ENCODE measurements at regions not wholly inside any gene's neighbourhood (a gene's known extent, or its start where the extent isn't known, plus 50 kb on each side); places are given as distances from the start of the nearest gene placed in this dataset.

DNA sequence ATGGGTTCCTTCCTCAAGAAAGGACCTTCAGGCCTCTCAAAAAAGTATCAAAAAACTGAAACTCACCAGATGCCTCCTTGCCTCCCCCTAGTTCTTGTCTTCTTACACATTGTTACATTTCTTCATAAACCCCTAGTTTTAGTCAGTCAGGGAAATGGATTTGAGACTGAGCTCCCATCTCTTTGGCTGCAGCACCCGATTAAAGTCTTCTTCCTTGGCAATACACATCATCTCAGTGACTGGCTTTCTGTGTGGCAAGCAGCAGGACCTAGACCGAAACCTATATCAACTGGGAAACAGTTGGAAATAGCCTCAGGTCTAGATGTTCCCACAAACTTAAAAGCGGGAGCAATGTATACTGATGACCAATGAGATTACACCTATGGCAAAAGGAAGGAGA, 512.2 kb upstream of the PKDCC start:
- H3K27ac Mint-ChIP-seq: no peak overlapping the region
- H3K9me3 Mint-ChIP-seq: peaks cover 7% of the 10 kb centered on the region
- H3K4me3 Mint-ChIP-seq: no peak overlapping the region
- H3K4me1 Mint-ChIP-seq: no peaks in the 10 kb centered on the region
- H3K36me3 Mint-ChIP-seq (ENCODE audit: low read depth): no peaks in the 10 kb centered on the region
- no peak for DNase-seq
- H3K27me3 Mint-ChIP-seq: no peaks in the 10 kb centered on the region
- ChIA-PET CTCF (no interaction called here), POLR2A (no interaction called here)

DNA sequence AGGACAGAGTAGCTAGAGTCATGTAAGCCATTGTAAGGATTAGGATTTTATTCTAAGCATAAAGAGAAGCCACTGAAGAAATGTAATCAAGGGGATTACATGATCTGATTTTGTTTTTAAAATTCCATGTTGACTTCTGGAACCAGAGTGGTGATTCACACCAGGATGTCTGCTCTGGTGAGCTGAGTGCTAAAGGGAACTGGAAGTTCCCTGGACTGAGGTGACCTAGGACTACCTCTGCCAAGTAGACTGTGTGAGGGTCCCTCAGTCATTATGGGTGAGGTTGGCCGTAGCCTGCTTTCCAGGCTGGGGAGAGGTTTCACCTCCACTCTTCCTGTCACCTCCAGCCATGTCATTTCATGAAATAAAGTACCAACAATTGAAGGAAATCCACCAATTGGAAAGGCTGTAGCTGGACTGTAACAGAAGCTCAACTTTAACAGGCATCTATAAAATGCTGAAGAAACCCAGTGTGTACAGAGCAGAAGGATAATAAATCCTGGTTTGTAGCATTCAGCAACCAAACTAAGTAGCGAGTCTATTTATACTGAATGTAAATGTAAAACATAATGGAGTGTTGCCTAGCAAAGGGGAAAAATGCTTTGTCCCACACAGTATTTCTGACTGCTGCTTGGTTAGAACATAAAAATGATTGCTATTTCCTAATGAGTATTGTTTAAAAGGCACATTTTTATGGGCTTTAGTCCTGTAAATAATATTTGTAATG, 507.4 kb upstream of the PKDCC start:
- H3K9me3 Mint-ChIP-seq: no peaks in the 10 kb centered on the region
- no peaks in the 10 kb centered on the region for H3K4me1 Mint-ChIP-seq
- no peak overlapping the region for H3K27ac Mint-ChIP-seq
- H3K4me3 Mint-ChIP-seq: no peak overlapping the region
- DNase-seq: no peak
- ChIA-PET CTCF (no interaction called here), POLR2A (no interaction called here)
- H3K27me3 Mint-ChIP-seq: no peaks in the 10 kb centered on the region
- H3K36me3 Mint-ChIP-seq (ENCODE audit: low read depth): no peaks in the 10 kb centered on the region

DNA sequence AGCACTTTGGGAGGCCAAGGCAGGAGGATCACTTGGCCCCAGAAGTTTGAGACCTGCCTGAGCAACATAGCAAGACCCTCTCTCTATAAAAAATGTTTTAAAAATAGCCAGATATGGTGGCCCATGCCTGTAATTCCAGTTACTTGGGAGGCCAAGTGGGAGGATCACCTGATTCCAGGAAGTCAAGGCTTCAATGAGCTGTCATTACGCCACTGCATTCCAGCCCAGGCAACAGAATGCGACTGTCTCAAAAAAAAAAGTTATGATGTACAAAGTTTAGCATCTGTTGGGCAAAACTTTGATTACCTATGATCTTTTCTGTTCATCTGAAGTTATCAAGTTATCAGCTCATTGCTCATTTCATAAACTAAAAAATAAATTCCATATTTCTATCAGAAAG, 504.1 kb upstream of the PKDCC start:
- Mint-ChIP-seq H3K27me3 (no peaks in the 10 kb centered on the region), H3K36me3 (ENCODE audit: low read depth) (no peaks in the 10 kb centered on the region), H3K4me1 (no peaks in the 10 kb centered on the region), H3K27ac (no peak overlapping the region), H3K9me3 (no peaks in the 10 kb centered on the region), H3K4me3 (no peak overlapping the region)
- DNase-seq: no peak
- CTCF ChIA-PET: no interaction called here
- POLR2A ChIA-PET: no interaction called here

DNA sequence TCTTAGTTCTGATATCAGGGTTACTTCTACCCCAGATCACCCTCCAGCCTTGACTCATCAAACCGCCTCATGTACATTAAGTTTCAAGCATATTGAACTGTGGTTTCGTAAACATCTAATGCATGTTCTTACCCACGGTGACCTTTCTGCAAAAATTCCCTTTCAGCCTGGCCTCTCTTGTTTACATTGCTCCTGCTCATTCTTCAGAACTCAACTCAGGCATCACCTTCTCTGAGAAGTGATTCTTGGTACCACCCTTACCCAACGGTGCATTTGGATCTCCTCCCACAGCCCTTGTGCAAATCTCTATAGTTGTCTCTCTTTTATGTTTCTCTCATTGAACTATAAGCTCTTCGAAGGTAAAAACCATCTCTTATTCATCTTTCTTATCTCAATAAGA, 503.1 kb upstream of the PKDCC start:
- H3K9me3 Mint-ChIP-seq: no peaks in the 10 kb centered on the region
- H3K27ac Mint-ChIP-seq: no peak overlapping the region
- H3K4me1 Mint-ChIP-seq: no peaks in the 10 kb centered on the region
- ChIA-PET CTCF (no interaction called here), POLR2A (no interaction called here)
- H3K4me3 Mint-ChIP-seq: no peak overlapping the region
- no peaks in the 10 kb centered on the region for H3K36me3 Mint-ChIP-seq (ENCODE audit: low read depth)
- DNase-seq: no peak
- H3K27me3 Mint-ChIP-seq: no peaks in the 10 kb centered on the region

DNA sequence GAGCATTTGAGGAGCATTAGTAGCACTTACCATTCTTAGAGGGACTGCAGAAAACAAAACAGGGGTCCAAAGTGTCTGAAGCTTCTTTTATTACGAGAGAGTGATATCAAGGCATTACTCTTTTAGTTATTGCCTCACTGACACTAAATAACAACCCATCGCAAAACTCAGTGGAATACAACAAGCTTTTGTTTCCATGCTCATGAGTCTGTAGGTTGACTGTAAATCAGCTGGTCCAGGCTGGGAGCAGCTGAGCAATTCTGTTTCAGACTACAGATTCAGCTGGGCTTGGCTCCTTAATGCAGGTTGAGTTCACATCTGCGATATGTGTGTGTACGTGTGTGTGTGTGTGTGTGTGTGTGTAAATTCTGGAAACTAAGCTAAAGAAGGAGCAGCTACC, 501.8 kb upstream of the PKDCC start:
- H3K27ac Mint-ChIP-seq: no peak overlapping the region
- CTCF ChIA-PET: interaction anchor here (1.0 kb wide), 1 partner anchor 10 kb away, joined by 3 read pairs; no protein-coding TSS in a partner anchor
- no peaks in the 10 kb centered on the region for H3K36me3 Mint-ChIP-seq (ENCODE audit: low read depth)

DNA sequence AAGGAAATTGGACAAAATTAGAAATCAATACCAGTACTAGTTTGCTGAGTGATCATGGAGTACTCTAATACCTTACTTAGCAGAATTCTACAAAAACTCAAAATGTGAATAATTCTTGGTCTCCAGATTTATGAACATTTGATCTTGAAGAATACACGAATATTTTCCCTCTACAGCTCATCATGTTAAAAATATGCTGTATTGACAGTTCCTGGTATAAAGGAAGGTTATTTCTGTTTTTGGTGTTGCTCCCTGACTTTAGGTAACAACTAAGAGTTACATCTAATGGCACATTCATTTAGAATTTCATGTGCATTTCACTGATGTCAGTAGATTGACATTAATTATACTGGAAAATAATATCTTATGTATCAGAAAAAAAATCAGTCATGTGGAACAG, 479.2 kb upstream of the PKDCC start:
- H3K4me3 Mint-ChIP-seq: no peak overlapping the region
- CTCF ChIA-PET: no interaction called here
- H3K27me3 Mint-ChIP-seq: peaks cover 3% of the 10 kb centered on the region
- no peak for DNase-seq
- no peak overlapping the region for H3K27ac Mint-ChIP-seq
- H3K9me3 Mint-ChIP-seq: no peaks in the 10 kb centered on the region
- no peaks in the 10 kb centered on the region for H3K4me1 Mint-ChIP-seq
- POLR2A ChIA-PET: no interaction called here
- no peaks in the 10 kb centered on the region for H3K36me3 Mint-ChIP-seq (ENCODE audit: low read depth)

More for the DNA sequence above, 501.8 kb upstream of the PKDCC start:
- Mint-ChIP-seq H3K9me3 (no peaks in the 10 kb centered on the region), H3K4me3 (no peak overlapping the region), H3K4me1 (no peaks in the 10 kb centered on the region), H3K27me3 (no peaks in the 10 kb centered on the region)
- DNase-seq: no peak
- POLR2A ChIA-PET: no interaction called here

DNA sequence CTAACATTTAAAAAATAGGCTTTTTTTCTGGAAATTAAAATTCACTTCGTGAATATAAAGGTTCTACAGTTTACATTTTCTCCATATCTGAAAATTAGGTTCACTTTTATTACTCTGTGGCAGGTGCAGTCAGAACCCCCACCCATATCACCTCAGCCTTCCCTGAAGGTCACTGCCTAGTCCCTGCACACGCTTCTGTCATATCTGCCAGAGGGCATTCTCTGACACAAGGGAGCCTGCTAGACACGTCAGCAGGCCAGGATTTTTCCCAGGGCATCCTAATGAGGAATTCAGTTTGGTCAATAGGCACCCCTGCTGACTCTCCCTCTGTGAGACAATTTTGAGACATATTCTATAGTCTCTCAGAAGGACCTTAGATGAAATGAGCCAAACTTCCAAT, 475.7 kb upstream of the PKDCC start:
- H3K4me3 Mint-ChIP-seq: no peak overlapping the region
- no peak overlapping the region for H3K27ac Mint-ChIP-seq
- H3K4me1 Mint-ChIP-seq: no peaks in the 10 kb centered on the region
- ChIA-PET CTCF (no interaction called here), POLR2A (no interaction called here)
- no peaks in the 10 kb centered on the region for H3K9me3 Mint-ChIP-seq
- H3K36me3 Mint-ChIP-seq (ENCODE audit: low read depth): no peaks in the 10 kb centered on the region
- H3K27me3 Mint-ChIP-seq: peaks cover 3% of the 10 kb centered on the region
- DNase-seq: no peak

DNA sequence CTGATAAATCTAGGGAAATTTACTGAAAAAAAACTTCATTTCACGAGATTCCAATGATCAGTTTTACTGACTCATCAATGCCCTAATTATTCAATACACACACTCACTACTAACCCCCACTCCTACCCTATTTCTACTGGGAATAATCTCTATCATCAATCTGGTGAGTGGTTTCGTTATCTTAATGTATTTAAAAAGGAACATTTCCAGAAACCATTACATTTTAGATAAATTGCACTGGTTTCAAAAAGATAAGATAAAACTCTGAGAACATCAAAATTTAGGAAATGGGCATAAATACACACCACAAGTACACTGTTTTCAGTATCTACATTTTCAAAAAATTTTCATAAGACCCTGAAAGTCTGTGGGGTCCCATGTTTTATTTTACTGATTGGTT, 471.4 kb upstream of the PKDCC start:
- ChIA-PET POLR2A (no interaction called here), CTCF (no interaction called here)
- DNase-seq: no peak
- no peaks in the 10 kb centered on the region for H3K9me3 Mint-ChIP-seq
- no peaks in the 10 kb centered on the region for H3K4me1 Mint-ChIP-seq
- no peaks in the 10 kb centered on the region for H3K27me3 Mint-ChIP-seq
- no peaks in the 10 kb centered on the region for H3K36me3 Mint-ChIP-seq (ENCODE audit: low read depth)
- no peak overlapping the region for H3K4me3 Mint-ChIP-seq
- no peak overlapping the region for H3K27ac Mint-ChIP-seq

DNA sequence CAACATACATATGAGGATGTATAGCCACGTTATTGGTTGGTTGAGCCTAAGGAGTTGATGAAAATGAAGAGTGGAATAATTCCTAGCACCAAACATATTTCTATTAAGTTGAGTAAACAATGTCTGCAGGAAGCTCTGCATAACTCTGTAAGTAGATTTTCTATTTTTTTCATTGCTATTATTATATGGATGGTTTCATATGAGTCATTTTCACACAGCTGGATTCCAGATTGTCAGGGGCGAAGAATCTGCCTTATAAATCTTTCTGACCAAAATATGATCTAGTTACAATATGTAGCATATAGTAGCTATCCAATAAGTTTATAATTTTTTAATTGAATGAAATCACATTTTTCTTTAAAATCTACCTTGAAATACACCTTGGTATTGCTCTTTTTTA, 468.0 kb upstream of the PKDCC start:
- Mint-ChIP-seq H3K27ac (no peak overlapping the region), H3K9me3 (peaks cover 15% of the 10 kb centered on the region), H3K27me3 (no peaks in the 10 kb centered on the region), H3K4me1 (no peaks in the 10 kb centered on the region), H3K36me3 (ENCODE audit: low read depth) (no peaks in the 10 kb centered on the region), H3K4me3 (no peak overlapping the region)
- DNase-seq: no peak
- ChIA-PET CTCF (interaction anchor here (1.1 kb wide), 1 partner anchor 17 kb away, joined by 3 read pairs; no protein-coding TSS in a partner anchor), POLR2A (no interaction called here)

DNA sequence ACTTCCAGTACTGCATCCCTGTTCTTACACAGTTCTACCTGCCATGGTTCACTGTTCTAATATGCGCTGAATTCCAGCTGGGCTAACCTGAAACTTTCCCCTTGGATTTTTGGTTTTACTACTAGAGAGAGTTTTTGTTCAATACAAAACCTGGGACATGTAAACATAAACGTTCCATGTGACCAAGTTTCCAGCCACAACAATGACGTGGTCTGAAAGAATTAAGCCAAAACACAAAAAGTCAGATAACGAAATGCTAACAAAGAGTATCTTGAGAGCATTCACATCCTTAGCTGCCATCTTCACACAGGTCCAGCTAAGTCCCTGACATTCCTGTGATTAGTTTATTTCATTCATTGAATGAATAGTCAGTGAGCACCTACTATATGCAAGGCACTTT, 467.0 kb upstream of the PKDCC start:
- DNase-seq: no peak
- Mint-ChIP-seq H3K9me3 (peaks cover 16% of the 10 kb centered on the region), H3K27me3 (no peaks in the 10 kb centered on the region), H3K27ac (no peak overlapping the region), H3K36me3 (ENCODE audit: low read depth) (no peaks in the 10 kb centered on the region), H3K4me1 (no peaks in the 10 kb centered on the region), H3K4me3 (no peak overlapping the region)
- CTCF ChIA-PET: no interaction called here
- POLR2A ChIA-PET: no interaction called here

DNA sequence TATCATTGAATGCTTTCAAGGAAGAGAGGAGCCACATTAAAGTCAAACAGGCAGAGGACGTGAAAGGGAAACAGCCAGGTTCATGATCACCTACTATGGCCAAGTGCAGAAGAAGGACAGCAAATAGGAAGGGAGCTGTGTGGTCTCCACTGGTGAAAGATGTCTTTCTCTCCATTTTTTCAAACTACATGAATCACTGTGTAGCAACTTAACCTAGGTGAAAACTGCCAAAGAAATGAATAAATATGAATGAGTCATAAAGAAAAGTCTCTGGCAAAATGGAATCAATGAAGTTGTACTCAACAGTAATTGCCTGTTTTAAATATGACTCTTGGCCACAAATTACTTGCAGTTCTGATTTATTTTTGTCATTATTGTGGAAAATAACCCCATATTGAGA, 452.6 kb upstream of the PKDCC start:
- Mint-ChIP-seq H3K27me3 (no peaks in the 10 kb centered on the region), H3K36me3 (ENCODE audit: low read depth) (no peaks in the 10 kb centered on the region), H3K4me1 (no peaks in the 10 kb centered on the region), H3K4me3 (no peak overlapping the region), H3K27ac (no peak overlapping the region), H3K9me3 (no peaks in the 10 kb centered on the region)
- DNase-seq: no peak
- CTCF ChIA-PET: no interaction called here
- POLR2A ChIA-PET: no interaction called here

DNA sequence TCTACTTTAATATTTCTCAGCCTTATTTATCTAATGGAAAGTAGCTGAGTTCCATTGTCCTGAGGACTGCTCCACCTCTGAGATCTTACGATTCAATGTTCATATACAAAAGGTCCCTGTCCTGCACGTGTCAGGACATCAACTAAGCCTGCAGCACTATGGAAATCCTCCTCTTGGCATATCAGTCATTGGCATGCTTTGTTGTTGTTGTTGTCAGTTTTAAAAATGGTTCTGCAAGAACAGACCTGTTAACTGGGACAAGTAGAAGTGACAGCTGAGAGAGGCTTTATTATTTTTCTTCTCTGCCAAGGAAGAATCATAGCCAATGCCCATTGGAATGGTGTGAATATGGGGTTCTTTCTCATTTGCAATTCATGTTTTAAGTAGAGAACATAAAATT, 450.1 kb upstream of the PKDCC start:
- H3K9me3 Mint-ChIP-seq: no peaks in the 10 kb centered on the region
- ChIA-PET CTCF (no interaction called here), POLR2A (no interaction called here)
- H3K36me3 Mint-ChIP-seq (ENCODE audit: low read depth): no peaks in the 10 kb centered on the region
- no peaks in the 10 kb centered on the region for H3K27me3 Mint-ChIP-seq
- H3K4me1 Mint-ChIP-seq: no peaks in the 10 kb centered on the region
- no peak for DNase-seq
- no peak overlapping the region for H3K27ac Mint-ChIP-seq
- no peak overlapping the region for H3K4me3 Mint-ChIP-seq

DNA sequence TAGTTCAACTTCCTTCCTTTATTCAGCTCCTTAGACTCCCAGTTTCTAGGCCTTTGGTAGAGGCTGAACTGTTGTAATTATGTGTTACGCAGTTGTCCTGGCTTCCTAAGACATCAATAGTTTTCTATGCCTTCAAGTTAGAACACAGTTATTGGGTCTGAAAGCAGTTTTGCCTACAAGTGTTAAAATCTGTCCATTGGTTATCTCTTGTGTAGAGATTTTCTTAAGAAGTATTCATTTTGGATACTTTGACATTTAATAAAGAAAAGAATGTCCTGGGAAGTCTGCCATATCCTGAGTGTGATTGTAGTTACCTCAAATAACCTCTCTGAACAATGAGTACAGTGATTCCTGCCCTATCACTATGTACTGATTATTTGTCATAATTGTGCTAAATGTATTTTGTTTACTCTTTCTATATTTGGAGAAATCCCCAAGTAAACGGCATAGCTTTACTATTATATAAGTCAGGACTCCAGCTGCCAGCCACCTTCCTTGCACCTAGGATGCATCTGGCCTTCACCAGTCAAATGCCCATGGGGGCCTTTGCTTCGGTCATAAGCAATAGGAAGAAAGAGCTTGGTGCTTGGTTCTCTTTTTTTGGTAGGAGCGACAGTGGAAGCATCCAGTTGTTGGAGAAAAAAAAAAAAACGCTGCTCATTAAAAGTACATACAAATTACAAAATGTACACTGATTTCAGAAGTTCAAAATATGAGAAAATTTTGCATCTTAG, 449.5 kb upstream of the PKDCC start:
- no peaks in the 10 kb centered on the region for H3K27me3 Mint-ChIP-seq
- no peaks in the 10 kb centered on the region for H3K36me3 Mint-ChIP-seq (ENCODE audit: low read depth)
- CTCF ChIA-PET: no interaction called here
- DNase-seq: no peak
- POLR2A ChIA-PET: no interaction called here
- no peaks in the 10 kb centered on the region for H3K4me1 Mint-ChIP-seq
- no peak overlapping the region for H3K4me3 Mint-ChIP-seq
- no peak overlapping the region for H3K27ac Mint-ChIP-seq
- no peaks in the 10 kb centered on the region for H3K9me3 Mint-ChIP-seq

DNA sequence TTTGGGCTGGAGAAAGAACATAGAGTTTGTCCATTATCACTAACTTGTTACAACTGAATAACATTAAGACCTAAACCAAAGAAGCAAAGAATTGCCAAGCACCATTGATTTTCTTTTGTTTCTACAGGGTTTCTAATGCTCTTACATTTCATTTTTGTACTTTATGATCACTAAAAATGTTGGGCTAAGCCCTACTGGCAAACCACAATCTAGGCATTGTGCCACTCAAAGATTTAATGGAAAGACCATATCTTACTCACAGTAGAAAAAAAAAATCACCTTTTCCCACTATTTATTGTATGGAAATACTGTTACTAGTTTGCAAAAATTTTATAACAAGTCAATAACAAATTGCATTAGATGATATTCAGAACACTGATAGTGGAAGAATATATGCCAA, 447.4 kb upstream of the PKDCC start:
- Mint-ChIP-seq H3K27me3 (no peaks in the 10 kb centered on the region), H3K36me3 (ENCODE audit: low read depth) (no peaks in the 10 kb centered on the region), H3K4me3 (no peak overlapping the region), H3K4me1 (no peaks in the 10 kb centered on the region), H3K9me3 (no peaks in the 10 kb centered on the region), H3K27ac (no peak overlapping the region)
- ChIA-PET POLR2A (no interaction called here), CTCF (no interaction called here)
- no peak for DNase-seq
